HCT116 (cell line): ENCODE measurements at regions not wholly inside any gene's neighbourhood (a gene's known extent, or its start where the extent isn't known, plus 50 kb on each side); places are given as distances from the start of the nearest gene placed in this dataset.

Source experiments
- ATAC-seq: fragments of 200-7000 bp; cut with Tn5 transposase; 2 replicates; pipeline ENCODE4 v1.9.1; 2020; ENCODE audit warnings: mild to moderate bottlenecking, moderate library complexity
- BruUV-seq: library from RNA; stranded (reverse); fragments of 400-500 nt; replicated peaks from 2 replicates; lab custom pipeline; 2021; lab: Mats Ljungman, UMichigan
- CTCF ChIA-PET: fragments of 300-600 bp; sonication (Branson Sonifier 250); formaldehyde crosslinking; loops from one replicate; lab custom pipeline; 2021; ENCODE audit warnings: antibody characterized with exemption; lab: Charles Lee
- POLR2A ChIA-PET: fragments of 300-600, 350-600 bp; sonication (Branson Sonifier 250); formaldehyde crosslinking; loops from one replicate; lab custom pipeline; 2021; ENCODE audit warnings: antibody characterized with exemption; lab: Charles Lee
- RAD21 ChIA-PET, 2 experiments: fragments of 300-600 bp; sonication (Branson Sonifier 250); formaldehyde crosslinking; loops; one replicate each; lab custom pipeline; 2023; ENCODE audit warnings: low total read pairs in 2 of 2; ENCODE audit not compliant: uncharacterized antibody in 2 of 2, unreplicated experiment in 2 of 2, low non-redundant PET in 1 of 2; lab: Charles Lee
- DNase-seq: peaks from one replicate; pipeline ENCODE4 v3.0.0-alpha.2; 2010; ENCODE audit warnings: low read depth, low spot score
- H2AFZ ChIP-seq: fragments of 200-600 bp; shearing (Covaris generic), sonication (generic); 2 replicates; pipeline ENCODE4 v1.6.1; 2017; ENCODE audit warnings: low read depth, mixed run types, mixed read lengths, antibody characterized with exemption, low read length; ENCODE audit not compliant: poor library complexity, severe bottlenecking
- H3K27ac ChIP-seq: 2 replicates; pipeline ENCODE4 v1.5.1; 2012; ENCODE audit warnings: low read depth, low read length
- H3K27me3 ChIP-seq: fragments of 200-600 bp; sonication (generic); 2 replicates; pipeline ENCODE4 v1.6.1; 2016; ENCODE audit warnings: mixed run types, low read length, mixed read lengths; ENCODE audit not compliant: insufficient read depth
- H3K36me3 ChIP-seq, 2 experiments: fragments of 200-500 bp in 1 of 2; fragments of 200-600 bp in 1 of 2; sonication (Bioruptor generic) in 1 of 2; sonication (generic) in 1 of 2; 2 replicates each; pipeline versions ENCODE4 v1.5.1 to v1.6.1; 2014 to 2016; ENCODE audit warnings: low read length in 2 of 2, inconsistent platforms in 1 of 2, mixed read lengths in 1 of 2, mixed run types in 1 of 2; ENCODE audit not compliant: insufficient read depth in 2 of 2, control insufficient read depth in 1 of 2
- H3K4me1 ChIP-seq, 2 experiments: fragments of 200-600 bp in 1 of 2; sonication (generic) in 1 of 2; 2 replicates each; pipeline versions ENCODE4 v1.5.1 to v1.6.1; 2012 to 2017; ENCODE audit warnings: low read length in 2 of 2, inconsistent platforms in 1 of 2, mild to moderate bottlenecking in 1 of 2, mixed read lengths in 1 of 2, mixed run types in 1 of 2, moderate library complexity in 1 of 2; ENCODE audit not compliant: insufficient read depth in 2 of 2, control insufficient read depth in 1 of 2
- H3K4me2 ChIP-seq: fragments of 200-600 bp; sonication (generic); 2 replicates; pipeline ENCODE4 v1.6.1; 2017; ENCODE audit warnings: mixed run types, low read length, mixed read lengths
- H3K4me3 ChIP-seq, 2 experiments: fragments of 200-600 bp in 1 of 2; sonication (generic) in 1 of 2; replicated peaks in 1 of 2; 2 replicates each; pipeline ENCODE4 v1.5.1; 2011 to 2016; ENCODE audit warnings: low read length in 2 of 2, control low read depth in 1 of 2, low read depth in 1 of 2, mild to moderate bottlenecking in 1 of 2, mixed read lengths in 1 of 2, mixed run types in 1 of 2
- H3K79me2 ChIP-seq: fragments of 200-600 bp; sonication (generic); 2 replicates; pipeline ENCODE4 v1.6.1; 2017; ENCODE audit warnings: mild to moderate bottlenecking, mixed run types, low read length, moderate library complexity, mixed read lengths; ENCODE audit not compliant: insufficient read depth
- H3K9ac ChIP-seq: fragments of 200-600 bp; sonication (generic); 2 replicates; pipeline ENCODE4 v1.6.1; 2016; ENCODE audit warnings: low read length, mixed read lengths
- H3K9me2 ChIP-seq: fragments of 200-600 bp; sonication (generic), shearing (Covaris generic); 2 replicates; pipeline ENCODE4 v1.6.1; 2017; ENCODE audit warnings: mixed run types, mild to moderate bottlenecking, moderate library complexity; ENCODE audit not compliant: insufficient read depth
- H3K9me3 ChIP-seq, 2 experiments: fragments of 200-500 bp in 1 of 2; fragments of 200-600 bp in 1 of 2; sonication (Bioruptor generic) in 1 of 2; sonication (generic) in 1 of 2; 2 replicates each; pipeline ENCODE4 v1.6.1; 2014 to 2017; ENCODE audit warnings: low read length in 2 of 2, mixed read lengths in 2 of 2, inconsistent platforms in 1 of 2, low read depth in 1 of 2, mild to moderate bottlenecking in 1 of 2, mixed run types in 1 of 2, moderate library complexity in 1 of 2; ENCODE audit not compliant: control insufficient read depth in 1 of 2, insufficient read depth in 1 of 2
- H4K20me1 ChIP-seq: fragments of 200-600 bp; sonication (generic), shearing (Covaris generic); 2 replicates; pipeline ENCODE4 v1.6.1; 2017; ENCODE audit warnings: mixed run types, mild to moderate bottlenecking, moderate library complexity; ENCODE audit not compliant: insufficient read depth
- CBX3 ChIP-seq: IDR thresholded peaks from 2 replicates; pipeline ENCODE4 v1.6.1; 2012; ENCODE audit warnings: low read depth
- ELF1 ChIP-seq: IDR thresholded peaks from 2 replicates; pipeline ENCODE4 v1.6.1; 2012; ENCODE audit warnings: low read depth, borderline replicate concordance
- EZH2 ChIP-seq: fragments of 200-600 bp; sonication (generic); IDR thresholded peaks from 2 replicates; pipeline ENCODE4 v1.6.1; 2017; ENCODE audit warnings: antibody characterized with exemption, mixed run types
- EZH2phosphoT487 ChIP-seq: fragments of 200-600 bp; IDR thresholded peaks from 2 replicates; pipeline ENCODE4 v1.6.1; 2018; ENCODE audit warnings: antibody characterized with exemption, borderline replicate concordance
- JUND ChIP-seq: IDR thresholded peaks from 2 replicates; pipeline ENCODE4 v1.6.1; 2012
- POLR2AphosphoS5 ChIP-seq: IDR thresholded peaks from 2 replicates; pipeline ENCODE4 v1.6.1; 2011; ENCODE audit warnings: mild to moderate bottlenecking, low read depth, low read length, moderate library complexity
- RAD21 ChIP-seq: IDR thresholded peaks from 2 replicates; pipeline ENCODE4 v1.6.1; 2012; ENCODE audit warnings: low read depth, mild to moderate bottlenecking
- SIN3A ChIP-seq: IDR thresholded peaks from 2 replicates; pipeline ENCODE4 v1.6.1; 2012; ENCODE audit warnings: low read depth
- SRF ChIP-seq: IDR thresholded peaks from 2 replicates; pipeline ENCODE4 v1.6.1; 2012; ENCODE audit warnings: low read depth
- TCF7L2 ChIP-seq: IDR thresholded peaks from 2 replicates; pipeline ENCODE4 v1.7.0; 2011; ENCODE audit warnings: borderline replicate concordance, inconsistent platforms; ENCODE audit not compliant: insufficient read depth, insufficient read length; ENCODE audit errors: extremely low read depth
- ZBTB33 ChIP-seq: IDR thresholded peaks from 2 replicates; pipeline ENCODE4 v1.6.1; 2011; ENCODE audit warnings: mild to moderate bottlenecking, low read length, moderate library complexity; ENCODE audit not compliant: insufficient replicate concordance; ENCODE audit errors: extremely low read depth
- ZFX ChIP-seq: fragments of 450-650 bp; IDR thresholded peaks from 2 replicates; pipeline ENCODE4 v1.6.1; 2017
- intact Hi-C: fragments of 100-400 bp; cut with micrococcal nuclease; formaldehyde crosslinking; loops from 2 replicates; pipeline ENCODE4 v1.10.0; 2022

DNA sequence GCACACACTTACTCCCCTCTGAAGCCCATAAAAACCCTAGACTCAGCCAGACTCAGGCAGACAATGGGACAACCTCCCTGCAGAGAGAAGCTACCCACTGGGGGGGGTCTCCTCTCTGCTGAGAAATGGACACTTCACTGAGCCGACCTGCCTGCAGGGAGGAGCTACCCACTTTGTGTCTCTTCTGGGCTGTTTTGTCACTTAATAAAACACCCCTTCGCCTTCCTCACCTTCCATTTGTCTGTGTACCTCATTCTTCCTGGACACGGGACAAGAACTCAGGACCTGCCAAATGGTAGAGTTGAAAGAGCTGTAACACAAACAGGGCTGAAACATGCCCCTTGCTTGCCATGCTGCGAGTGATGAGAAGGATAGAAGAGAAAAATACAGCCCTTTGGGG is 151.7 kb upstream of the HDDC2 start:
- Histone ChIP-seq H3K9ac (no peak overlapping the region), H3K27me3 (peaks cover 19% of the 10 kb centered on the region), H3K79me2 (no peaks in the 10 kb centered on the region), H3K27ac (no peak overlapping the region), H2AFZ (no peak overlapping the region), H3K4me2 (no peak overlapping the region), H3K4me3 (no peak overlapping the region), H3K9me2 (no peaks in the 10 kb centered on the region), H3K4me1 (no peaks in the 10 kb centered on the region), H3K36me3 (no peaks in the 10 kb centered on the region), H4K20me1 (no peaks in the 10 kb centered on the region), H3K9me3 (no peaks in the 10 kb centered on the region)
- ATAC-seq (no peak), DNase-seq (no peak)
- CTCF ChIA-PET, result no interaction called here
- RAD21 ChIA-PET, result no interaction called here
- TF ChIP-seq RAD21, result no peak
- TF ChIP-seq ZFX, result no peak
- no peak for TF ChIP-seq TCF7L2
- TF ChIP-seq SIN3A, result no peak
- no peak for TF ChIP-seq EZH2
- TF ChIP-seq JUND, result no peak
- TF ChIP-seq EZH2phosphoT487, result no peak
- TF ChIP-seq POLR2AphosphoS5, result no peak
- no peak for TF ChIP-seq SRF
- no peak for TF ChIP-seq ELF1
- no peak for TF ChIP-seq CBX3
- TF ChIP-seq ZBTB33, result no peak
- POLR2A ChIA-PET, result no interaction called here
- no TSS peak for BruUV-seq
- intact Hi-C loops, result no loop called here
